K562 (cell line): ENCODE measurements at regions not wholly inside any gene's neighbourhood (a gene's known extent, or its start where the extent isn't known, plus 50 kb on each side); places are given as distances from the start of the nearest gene placed in this dataset.

Experiments
- ARID2 ChIP-seq: fragments of 450-650 bp; IDR thresholded peaks from 2 replicates; pipeline ENCODE4 v1.6.1; 2017; ENCODE audit warnings: antibody characterized with exemption, mild to moderate bottlenecking
- CBFA2T2 ChIP-seq: fragments of 450-650 bp; conservative IDR thresholded peaks from 2 replicates; pipeline ENCODE4 v1.6.1; 2017; ENCODE audit warnings: mild to moderate bottlenecking
- CCAR2 ChIP-seq: fragments of 200-400 bp; formaldehyde crosslinking; IDR thresholded peaks from 2 replicates; pipeline ENCODE4 v1.6.1; 2017; ENCODE audit warnings: mild to moderate bottlenecking, low read depth, low read length
- GTF3C2 ChIP-seq: IDR thresholded peaks from 3 replicates; pipeline ENCODE4 v1.6.1; 2011; ENCODE audit warnings: borderline replicate concordance, mild to moderate bottlenecking, moderate library complexity; ENCODE audit not compliant: insufficient read length; ENCODE audit errors: extremely low read depth
- HBP1 ChIP-seq: fragments of 450-650 bp; formaldehyde crosslinking; IDR thresholded peaks from 2 replicates; pipeline ENCODE4 v1.4.0; 2022; ENCODE audit warnings: missing genetic modification characterization
- HNRNPUL1 ChIP-seq: fragments of 200-400 bp; formaldehyde crosslinking; IDR thresholded peaks from 2 replicates; pipeline ENCODE4 v1.6.1; 2017; ENCODE audit warnings: low read length
- KAT8 ChIP-seq: fragments of 450-650 bp; IDR thresholded peaks from 2 replicates; pipeline ENCODE4 v1.6.1; 2016; ENCODE audit warnings: low read depth, mild to moderate bottlenecking
- KLF16 ChIP-seq: IDR thresholded peaks from 2 replicates; pipeline ENCODE4 v1.6.1; 2016; ENCODE audit warnings: antibody characterized with exemption
- MEF2A ChIP-seq: IDR thresholded peaks from 2 replicates; pipeline ENCODE4 v1.6.1; 2011; ENCODE audit warnings: low read depth, mild to moderate bottlenecking, low read length, moderate library complexity; ENCODE audit not compliant: control insufficient read depth
- NFE2 ChIP-seq: IDR thresholded peaks from 2 replicates; pipeline ENCODE4 v1.6.1; 2014; ENCODE audit warnings: antibody characterized with exemption, low read depth
- NFIC ChIP-seq: fragments of 450-650 bp; IDR thresholded peaks from 2 replicates; pipeline ENCODE4 v1.6.1; 2017; ENCODE audit warnings: mild to moderate bottlenecking, inconsistent platforms
- NR0B1 ChIP-seq: fragments of 450-650 bp; IDR thresholded peaks from one replicate; pipeline ENCODE4 v1.6.1; 2018; ENCODE audit warnings: mild to moderate bottlenecking, moderate library complexity; ENCODE audit not compliant: partially characterized antibody
- POLR2AphosphoS5 ChIP-seq: IDR thresholded peaks from 2 replicates; pipeline ENCODE4 v1.6.1; 2011; ENCODE audit warnings: mild to moderate bottlenecking, low read depth, low read length, moderate library complexity; ENCODE audit not compliant: control insufficient read depth, insufficient read depth
- TEAD4 ChIP-seq, 2 experiments: sonication (generic) in 1 of 2; formaldehyde crosslinking in 1 of 2; IDR thresholded peaks; 2 replicates each; pipeline versions ENCODE4 v1.6.1 to v1.8.0; 2012 to 2022; ENCODE audit warnings: borderline replicate concordance in 1 of 2, inconsistent platforms in 1 of 2, low read length in 1 of 2, mild to moderate bottlenecking in 1 of 2, missing genetic modification reagents in 1 of 2
- UBTF ChIP-seq, 2 experiments: IDR thresholded peaks; 2 replicates each; pipeline ENCODE4 v1.6.1; 2012; ENCODE audit warnings: improper control_type of control experiment in 2 of 2, low read depth in 2 of 2, low read length in 2 of 2, borderline replicate concordance in 1 of 2
- ZNF282 ChIP-seq: sonication (generic); formaldehyde crosslinking; IDR thresholded peaks from 2 replicates; pipeline ENCODE4 v1.8.1; 2023; ENCODE audit warnings: missing genetic modification reagents
- ZNF76 ChIP-seq: fragments of 250-450 bp; sonication (Bioruptor Pico); IDR thresholded peaks from 2 replicates; pipeline ENCODE4 v1.4.0; 2020; ENCODE audit warnings: mild to moderate bottlenecking, moderate library complexity, borderline replicate concordance
- TF ChIP-seq, protein P1 (sequence below): fragments of 450-650 bp; formaldehyde crosslinking; conservative IDR thresholded peaks from 2 replicates; pipeline ENCODE4 v1.4.0; 2022; ENCODE audit warnings: mild to moderate bottlenecking, missing genetic modification characterization

DNA sequence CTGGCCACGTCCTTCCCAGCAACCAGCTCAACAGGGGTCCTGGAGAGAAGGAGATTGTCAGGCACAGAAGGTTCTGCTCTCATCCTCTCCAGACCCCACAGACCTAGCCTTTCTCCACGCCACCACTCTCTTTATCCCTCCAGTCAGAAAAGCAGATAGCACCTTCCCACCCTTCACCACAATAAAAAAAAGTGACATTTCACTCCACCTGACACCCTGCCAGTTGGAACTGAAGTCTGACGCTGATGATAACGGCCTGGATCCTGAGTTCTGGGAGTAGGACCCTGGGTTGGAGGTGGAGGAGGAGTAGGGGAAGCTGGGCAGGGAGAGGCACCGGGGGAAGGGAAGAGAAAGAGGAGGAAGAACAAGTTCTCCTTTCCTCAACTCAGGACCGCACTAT lies 127.5 kb upstream of the ANO1 start (continued):
- TF ChIP-seq NR0B1 (no peak), HBP1 (CRISPR knock-in tag) (no peak), ARID2 (no peak), ZNF282 (CRISPR knock-in tag) (no peak), ZNF76 (CRISPR knock-in tag) (no peak), KLF16 (peak; percentile 61; the same call in 1 of the 2 replicates), MEF2A (no peak), UBTF (IDR thresholded peaks at IDR 0.05; ENCODE audit: borderline replicate concordance in 1 of 2, low read depth in 2 of 2, low read length in 2 of 2) (peak in 1 of 2 experiments; percentile 60; a peak in 1 of 4 replicates), TEAD4 (IDR thresholded peaks at IDR 0.05; ENCODE audit: low read length) (peak; percentile 69), TEAD4 (CRISPR knock-in tag; IDR thresholded peaks at IDR 0.05; ENCODE audit: borderline replicate concordance) (no peak), GTF3C2 (no peak), NFIC (peak; percentile 94), KAT8 (no peak), CBFA2T2 (peak; percentile 92), NFE2 (peak; percentile 65), CCAR2 (no peak), HNRNPUL1 (no peak), POLR2AphosphoS5 (peak; percentile 66; the same call in 1 of the 2 replicates)
- TF ChIP-seq, protein P1, sequence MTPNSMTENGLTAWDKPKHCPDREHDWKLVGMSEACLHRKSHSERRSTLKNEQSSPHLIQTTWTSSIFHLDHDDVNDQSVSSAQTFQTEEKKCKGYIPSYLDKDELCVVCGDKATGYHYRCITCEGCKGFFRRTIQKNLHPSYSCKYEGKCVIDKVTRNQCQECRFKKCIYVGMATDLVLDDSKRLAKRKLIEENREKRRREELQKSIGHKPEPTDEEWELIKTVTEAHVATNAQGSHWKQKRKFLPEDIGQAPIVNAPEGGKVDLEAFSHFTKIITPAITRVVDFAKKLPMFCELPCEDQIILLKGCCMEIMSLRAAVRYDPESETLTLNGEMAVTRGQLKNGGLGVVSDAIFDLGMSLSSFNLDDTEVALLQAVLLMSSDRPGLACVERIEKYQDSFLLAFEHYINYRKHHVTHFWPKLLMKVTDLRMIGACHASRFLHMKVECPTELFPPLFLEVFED (CRISPR knock-in tag) = no peak
